Renal pelvis (tissue), 1 donor: ENCODE measurements at regions not wholly inside any gene's neighbourhood (a gene's known extent, or its start where the extent isn't known, plus 50 kb on each side); places are given as distances from the start of the nearest gene placed in this dataset.
A peak's percentile ranks its signal among the peaks of the same experiment; 100 is the strongest.

Experiments used
- DNase-seq: peaks from one replicate; pipeline ENCODE4 v3.0.0-alpha.2; 2013

- no peak for DNase-seq
These were observed 535.9 kb upstream of the VRK2 start for GRCh38 chr2:57510704-57511103.

- no peak for DNase-seq
These were observed 531.2 kb upstream of the VRK2 start for GRCh38 chr2:57515366-57515765.

DNA sequence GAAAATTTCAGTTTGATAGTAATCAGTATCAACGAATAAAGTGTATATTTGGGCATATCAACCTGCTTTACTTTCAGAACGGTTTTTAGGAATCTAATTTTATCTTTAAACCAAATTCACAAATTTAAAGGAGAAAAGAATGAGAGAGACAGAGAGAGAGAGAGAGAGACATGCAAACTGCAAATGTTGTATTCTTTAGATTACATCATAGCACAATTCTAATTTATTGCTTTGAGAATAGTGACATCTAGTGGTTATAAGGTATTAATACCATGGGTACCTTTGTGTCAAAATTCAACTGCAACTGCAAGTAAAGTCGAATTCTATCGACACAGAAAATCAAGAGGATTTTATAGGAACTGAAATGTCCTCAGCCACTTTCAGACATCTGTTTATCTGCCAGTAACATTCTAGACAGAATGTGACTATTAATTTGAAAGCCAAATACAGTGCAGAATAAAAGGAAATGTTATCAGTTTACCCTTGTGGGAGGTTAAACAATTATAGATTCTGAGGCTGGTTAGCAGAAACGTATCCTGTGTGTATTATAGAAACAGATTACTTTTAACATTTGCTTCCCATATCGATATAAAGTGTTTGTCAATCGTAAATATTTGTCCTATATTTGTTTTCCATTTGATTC lies 529.8 kb upstream of the VRK2 start:
- peak; percentile 30 for DNase-seq

GRCh38 chr2:57523304-57523703 lies 523.3 kb upstream of the VRK2 start:
- no peak for DNase-seq

- no peak for DNase-seq
These were observed 518.9 kb upstream of the VRK2 start for GRCh38 chr2:57527685-57528084.

DNA sequence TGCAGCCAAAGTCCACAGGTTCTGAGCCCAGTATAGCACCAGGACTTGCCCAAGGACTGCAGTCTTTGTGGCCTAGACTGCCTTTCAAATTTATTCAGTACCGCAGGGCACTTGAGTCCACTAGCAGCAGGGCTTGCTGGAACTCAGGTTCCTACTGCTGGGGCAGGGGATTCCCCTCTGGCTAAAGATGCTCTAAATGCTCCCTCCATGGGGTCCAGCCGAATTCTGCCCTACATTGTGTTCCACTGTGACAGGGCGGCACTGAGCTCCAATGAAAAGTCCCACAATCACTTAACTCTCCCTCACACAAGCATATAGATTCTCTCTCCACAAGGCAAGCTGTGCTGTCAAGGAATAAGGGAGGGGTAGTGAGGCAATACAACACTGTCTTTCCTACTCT lies 518.1 kb upstream of the VRK2 start:
- DNase-seq, result no peak

DNA sequence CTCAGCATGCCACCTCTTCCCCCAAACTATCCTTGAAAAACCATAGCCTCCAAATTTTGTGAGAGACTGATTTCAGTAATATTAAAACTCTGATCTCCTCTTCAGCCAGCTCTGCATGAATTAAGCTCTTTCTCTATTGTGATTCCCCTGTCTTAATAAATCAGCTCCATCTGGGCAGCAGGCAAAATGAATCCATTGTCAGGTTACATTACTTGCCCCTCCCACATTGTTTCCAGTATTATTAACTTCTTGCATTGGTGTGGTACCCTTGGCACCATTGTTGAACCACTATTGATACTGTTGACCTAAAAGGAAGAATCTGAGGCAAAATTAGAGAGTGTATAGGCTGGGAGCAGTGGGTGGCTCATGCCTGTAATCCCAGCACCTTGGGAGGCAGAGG lies 512.2 kb upstream of the VRK2 start:
- no peak for DNase-seq

DNA sequence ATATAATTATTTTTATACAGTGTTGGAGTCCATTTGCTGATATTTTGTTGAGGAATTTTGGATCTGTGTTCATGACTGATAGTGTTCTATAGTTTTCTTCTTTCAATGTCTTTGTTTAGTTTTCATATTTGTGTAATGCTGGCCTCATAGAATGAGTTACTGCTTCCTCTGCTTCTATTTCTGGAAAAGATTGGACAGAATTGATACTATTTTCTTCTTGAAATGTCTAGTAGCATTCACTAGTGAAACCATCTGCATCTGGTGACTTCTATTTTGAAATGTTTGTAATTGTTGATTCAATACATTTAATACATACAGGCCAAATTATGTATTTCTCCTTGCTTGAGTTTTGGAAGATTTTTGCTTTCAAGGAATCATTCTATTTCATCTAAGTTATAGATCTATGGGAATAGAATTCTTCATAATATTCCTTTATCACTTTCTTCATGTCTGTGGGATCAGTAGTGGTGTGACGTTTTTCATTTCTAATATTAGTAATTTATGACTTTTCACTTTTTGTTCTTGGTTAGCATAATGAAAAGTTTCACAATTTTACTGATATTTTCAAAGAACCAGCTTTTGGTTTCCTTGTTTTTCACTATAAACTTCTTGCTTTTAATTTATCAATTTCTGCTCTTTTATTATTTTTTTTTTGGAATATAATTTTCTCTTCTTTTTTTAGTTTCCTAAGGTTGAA lies 509.9 kb upstream of the VRK2 start:
- DNase-seq, result no peak

GRCh38 chr2:57539761-57540160 lies 506.8 kb upstream of the VRK2 start:
- DNase-seq, result no peak

DNA sequence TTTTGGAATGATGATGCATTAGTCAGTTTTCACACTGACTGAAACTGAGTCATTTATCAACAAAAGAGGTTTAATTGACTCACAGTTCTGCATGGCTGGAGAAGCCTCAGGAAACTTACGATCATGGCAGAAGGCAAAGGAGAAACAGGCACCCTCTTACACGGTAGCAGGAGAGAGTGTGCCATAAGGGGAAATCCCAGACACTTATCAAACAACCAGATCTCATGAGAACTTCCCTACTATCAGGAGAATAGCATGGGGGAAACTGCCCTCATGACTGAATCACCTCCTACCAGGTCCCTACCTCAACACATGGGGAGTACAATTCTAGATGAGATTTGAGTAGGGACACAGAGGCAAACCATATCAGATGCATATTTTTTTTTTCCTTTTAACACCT lies 504.5 kb upstream of the VRK2 start:
- no peak for DNase-seq

DNA sequence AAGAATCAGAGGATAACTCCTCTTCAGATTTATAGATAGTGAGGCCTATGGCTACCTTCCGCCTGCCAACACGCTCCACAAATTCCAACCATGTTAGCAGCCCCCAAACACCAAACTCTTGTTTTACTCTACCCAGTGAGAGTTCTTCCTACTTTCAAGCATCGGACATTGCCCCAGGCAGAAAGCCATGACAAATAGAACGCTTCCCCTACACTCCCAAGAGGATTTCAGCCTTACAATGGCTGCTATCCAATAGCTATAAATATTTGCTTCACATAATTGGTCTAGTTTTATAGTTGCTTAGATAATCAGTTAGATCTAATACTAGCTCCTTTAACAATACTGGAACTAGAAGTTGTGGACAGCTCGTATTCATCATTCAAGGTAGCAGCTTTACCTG lies 503.4 kb upstream of the VRK2 start:
- DNase-seq, result no peak

DNA sequence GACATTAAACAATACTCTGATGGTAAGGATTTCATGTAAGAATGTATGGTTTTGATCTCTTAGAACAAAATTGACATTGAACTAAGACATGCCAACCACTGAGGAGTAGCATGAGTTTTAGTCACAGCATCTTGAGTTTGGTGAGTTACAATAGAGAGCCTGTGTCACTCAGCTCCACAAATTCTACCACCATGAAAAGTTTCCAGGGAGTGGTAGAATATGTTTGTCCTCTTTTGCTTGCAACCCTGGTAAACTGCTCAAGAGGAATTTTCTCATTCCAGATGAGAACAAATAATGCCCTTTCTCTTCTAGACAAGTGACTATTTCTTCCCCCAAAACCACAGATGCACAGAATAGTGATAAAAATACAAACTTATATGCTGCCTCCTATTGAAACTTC lies 502.0 kb upstream of the VRK2 start:
- no peak for DNase-seq

DNA sequence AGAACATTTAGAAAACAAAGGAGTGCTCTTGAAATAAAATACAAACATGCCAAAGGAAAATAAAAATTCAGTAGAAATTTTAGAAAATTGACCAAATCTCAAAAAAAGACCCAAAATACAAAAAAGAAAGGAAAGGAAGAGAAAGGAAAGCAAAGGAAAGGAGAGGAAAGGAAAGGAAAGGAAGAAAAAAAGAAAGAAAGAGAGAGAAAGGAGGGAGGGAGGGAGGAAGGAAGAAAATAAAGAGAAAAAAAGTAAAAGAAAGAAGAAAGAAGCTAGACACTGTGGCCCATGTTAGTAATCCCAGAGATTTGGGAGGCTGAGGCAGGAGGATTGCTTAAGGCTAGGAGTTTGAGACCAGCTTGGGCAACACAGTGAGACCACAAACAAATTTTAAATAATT lies 500.1 kb upstream of the VRK2 start:
- DNase-seq, result no peak

- no peak for DNase-seq
These were observed 496.9 kb upstream of the VRK2 start for GRCh38 chr2:57549642-57550102.

GRCh38 chr2:57550912-57551311 lies 495.7 kb upstream of the VRK2 start:
- DNase-seq, result no peak

- DNase-seq, result no peak
These were observed 493.7 kb upstream of the VRK2 start for GRCh38 chr2:57552885-57553284.

DNA sequence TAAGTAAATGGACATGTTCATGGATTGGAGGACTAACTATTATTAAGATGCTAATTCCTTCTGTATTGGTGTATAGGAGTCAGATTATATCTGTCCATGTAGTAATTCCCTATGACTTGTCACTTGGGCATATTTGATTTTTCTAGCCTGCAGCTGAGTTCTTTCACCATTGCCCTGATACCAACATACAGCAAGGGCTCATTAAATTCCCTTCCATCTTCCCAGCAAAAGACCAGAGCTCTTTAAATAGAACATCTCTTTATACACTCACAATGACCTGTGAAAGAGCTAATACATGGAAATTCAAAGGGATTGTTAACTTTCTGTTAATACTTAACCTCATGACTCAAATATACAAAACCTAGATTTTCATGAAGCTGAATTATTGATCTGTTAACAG lies 492.3 kb upstream of the VRK2 start:
- no peak for DNase-seq

DNA sequence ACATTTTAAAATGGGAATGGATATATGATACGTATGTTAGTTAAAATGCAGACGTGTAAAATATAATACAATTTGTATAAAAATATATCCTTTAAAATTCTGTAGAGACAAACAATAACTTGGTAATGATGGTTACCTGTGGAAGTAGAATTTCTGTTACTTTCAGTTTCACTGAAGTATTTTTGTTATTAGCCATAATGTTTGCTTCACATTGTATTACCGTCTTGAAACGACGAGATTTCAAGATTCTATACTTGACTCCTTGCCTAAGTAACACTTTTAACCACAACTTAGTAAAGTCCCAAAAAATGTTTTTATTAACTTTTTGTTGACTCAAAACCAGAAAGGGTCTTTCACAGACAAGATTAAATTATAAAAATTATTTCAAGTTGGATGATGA lies 488.3 kb upstream of the VRK2 start:
- no peak for DNase-seq

DNA sequence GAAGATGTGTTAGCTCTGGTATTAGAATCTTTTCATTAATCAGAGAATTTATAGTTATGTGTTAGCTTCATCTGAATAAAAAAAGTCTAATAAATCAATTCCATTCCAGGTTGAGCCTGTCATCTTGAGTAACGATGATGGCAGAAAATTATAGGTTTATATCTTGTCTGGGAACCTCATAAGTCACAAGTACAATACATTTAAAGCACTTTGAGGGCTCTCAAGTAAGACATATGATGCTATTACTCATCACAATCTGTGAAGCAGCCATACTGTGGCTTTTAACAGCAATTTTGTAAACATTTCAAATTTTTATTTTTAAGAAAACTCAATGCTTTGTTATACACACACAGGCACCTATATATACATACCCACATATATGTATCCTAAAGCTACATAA lies 484.1 kb upstream of the VRK2 start:
- DNase-seq, result no peak

DNA sequence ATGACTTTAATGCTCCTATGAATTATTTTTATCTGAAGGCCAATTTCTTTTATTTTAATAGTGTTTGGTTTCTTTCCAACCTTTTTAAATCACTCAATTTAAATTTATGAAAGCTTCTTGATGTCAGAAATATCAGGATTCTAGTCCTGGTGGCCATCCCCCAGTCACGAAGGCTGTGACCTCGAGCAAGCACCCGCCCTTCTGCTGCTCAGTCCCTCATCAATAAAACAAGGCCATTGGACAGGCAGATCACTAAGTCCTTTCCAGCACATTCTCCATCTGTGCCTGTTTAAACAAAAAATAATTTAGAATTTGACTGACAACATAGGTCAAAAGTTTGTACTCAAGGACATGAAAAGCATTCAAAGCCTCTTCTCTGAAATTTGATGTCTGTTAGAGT lies 483.6 kb upstream of the VRK2 start:
- no peak for DNase-seq

DNA sequence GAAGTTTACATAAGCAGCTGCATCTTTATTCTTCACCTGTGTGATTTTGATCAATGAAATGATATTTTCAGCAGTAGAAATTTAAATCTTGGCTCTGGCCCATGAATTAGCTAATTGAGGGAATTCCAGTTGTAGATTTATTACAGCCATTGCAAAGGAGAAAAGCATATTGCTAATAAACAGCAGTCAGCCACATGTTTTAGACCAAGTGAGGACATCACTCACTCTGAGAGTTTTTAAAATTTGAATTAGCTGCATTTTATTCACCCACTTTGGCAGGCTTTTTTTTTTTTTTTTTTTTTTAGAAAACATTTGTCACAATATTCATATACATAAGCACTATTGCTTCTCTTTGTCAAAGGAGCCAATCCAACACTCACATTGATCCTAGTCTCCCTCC lies 479.4 kb upstream of the VRK2 start:
- no peak for DNase-seq

GRCh38 chr2:57569396-57569795 lies 477.2 kb upstream of the VRK2 start:
- no peak for DNase-seq

- DNase-seq, result no peak
These were observed 475.6 kb upstream of the VRK2 start for GRCh38 chr2:57570961-57571360.

- DNase-seq, result no peak
These were observed 470.8 kb upstream of the VRK2 start for GRCh38 chr2:57575700-57576268.
